SK-N-MC (cell line): ENCODE measurements at regions not wholly inside any gene's neighbourhood (a gene's known extent, or its start where the extent isn't known, plus 50 kb on each side); places are given as distances from the start of the nearest gene placed in this dataset.
"Not testable (repeated sequence)": the region's sequence is repeated elsewhere in the genome, so short reads cannot be mapped to it uniquely, and the experiment has no call there.

Source experiments
- DNase-seq: peaks from one replicate; pipeline ENCODE4 v3.0.0-alpha.2; 2011; ENCODE audit warnings: low read depth, low spot score
- H3K27ac ChIP-seq: fragments of 200-600 bp; sonication (generic); 2 replicates; pipeline ENCODE4 v1.5.1; 2016; ENCODE audit warnings: mixed run types
- H3K36me3 ChIP-seq: fragments of 200-600 bp; sonication (generic); 2 replicates; pipeline ENCODE4 v1.6.1; 2017; ENCODE audit warnings: antibody characterized with exemption, low read length, mixed read lengths; ENCODE audit not compliant: insufficient read depth
- H3K4me3 ChIP-seq: fragments of 200-600 bp; sonication (generic); 2 replicates; pipeline ENCODE4 v1.5.1; 2016
- H3K9ac ChIP-seq: fragments of 200-600 bp; sonication (generic); 2 replicates; pipeline ENCODE4 v1.8.0; 2017; ENCODE audit warnings: mixed run types, mixed read lengths; ENCODE audit not compliant: insufficient read length
- H3K9me3 ChIP-seq: fragments of 200-600 bp; sonication (generic); 2 replicates; pipeline ENCODE4 v1.6.1; 2017; ENCODE audit warnings: low read depth, mild to moderate bottlenecking, antibody characterized with exemption, low read length, moderate library complexity, mixed read lengths
- EZH2 ChIP-seq: fragments of 200-600 bp; sonication (generic); IDR thresholded peaks from one replicate; pipeline ENCODE4 v1.6.1; 2017; ENCODE audit warnings: antibody characterized with exemption
- FOXP2 ChIP-seq: optimal IDR thresholded peaks from 2 replicates; pipeline ENCODE3; 2011; ENCODE audit warnings: mild to moderate bottlenecking, moderate library complexity; ENCODE audit not compliant: insufficient read depth; ENCODE audit errors: extremely low read length, control extremely low read depth
- POLR2AphosphoS5 ChIP-seq: IDR thresholded peaks from 2 replicates; pipeline ENCODE4 v1.6.1; 2012; ENCODE audit warnings: mild to moderate bottlenecking, low read depth, low read length, borderline replicate concordance

GRCh38 chr1:5678759-5679158, 313.5 kb downstream of the NPHP4 start:
- no peaks in the 10 kb centered on the region for H3K36me3 ChIP-seq
- no peak for TF ChIP-seq FOXP2
- no peak for TF ChIP-seq EZH2
- TF ChIP-seq POLR2AphosphoS5 = no peak

GRCh38 chr1:5672355-5672754, 319.9 kb downstream of the NPHP4 start:
- H3K9ac ChIP-seq, H3K36me3 ChIP-seq, H3K27ac ChIP-seq, H3K4me3 ChIP-seq, DNase-seq, H3K9me3 ChIP-seq: not testable (repeated sequence)

More at GRCh38 chr1:5678759-5679158, 313.5 kb downstream of the NPHP4 start:
- Histone ChIP-seq H3K4me3 (no peak overlapping the region), H3K9me3 (no peaks in the 10 kb centered on the region), H3K9ac (no peak overlapping the region), H3K27ac (no peak overlapping the region)
- DNase-seq = no peak

- H3K27ac ChIP-seq = no peak overlapping the region
- no peaks in the 10 kb centered on the region for H3K9me3 ChIP-seq
- no peaks in the 10 kb centered on the region for H3K36me3 ChIP-seq
- no peak overlapping the region for H3K9ac ChIP-seq
- TF ChIP-seq FOXP2 (no peak), EZH2 (no peak), POLR2AphosphoS5 (no peak)
- no peak for DNase-seq
- H3K4me3 ChIP-seq = no peak overlapping the region
Observed at GRCh38 chr1:5670590-5671350, 321.5 kb downstream of the NPHP4 start.

- no peaks in the 10 kb centered on the region for H3K36me3 ChIP-seq
- no peak for DNase-seq
- no peak overlapping the region for H3K9ac ChIP-seq
- no peak overlapping the region for H3K4me3 ChIP-seq
- H3K27ac ChIP-seq = no peak overlapping the region
- no peaks in the 10 kb centered on the region for H3K9me3 ChIP-seq
- TF ChIP-seq FOXP2 = no peak
- no peak for TF ChIP-seq POLR2AphosphoS5
- no peak for TF ChIP-seq EZH2
Observed at GRCh38 chr1:5667513-5668325, 324.5 kb downstream of the NPHP4 start.

- H3K9ac ChIP-seq = no peak overlapping the region
- no peak for TF ChIP-seq EZH2
- TF ChIP-seq POLR2AphosphoS5 = no peak
- no peak for TF ChIP-seq FOXP2
Observed at GRCh38 chr1:5664906-5665875, 327.0 kb downstream of the NPHP4 start.

GRCh38 chr1:5664081-5664768, 328.0 kb downstream of the NPHP4 start:
- TF ChIP-seq EZH2 (no peak), POLR2AphosphoS5 (no peak), FOXP2 (no peak)

More at GRCh38 chr1:5664906-5665875, 327.0 kb downstream of the NPHP4 start:
- H3K36me3 ChIP-seq = no peaks in the 10 kb centered on the region
- H3K27ac ChIP-seq = no peak overlapping the region
- H3K9me3 ChIP-seq = no peaks in the 10 kb centered on the region
- no peak overlapping the region for H3K4me3 ChIP-seq
- no peak for DNase-seq

GRCh38 chr1:5662744-5663126, 329.5 kb downstream of the NPHP4 start:
- Histone ChIP-seq H3K27ac (no peak overlapping the region), H3K9ac (no peak overlapping the region), H3K9me3 (no peaks in the 10 kb centered on the region), H3K36me3 (no peaks in the 10 kb centered on the region), H3K4me3 (no peak overlapping the region)
- TF ChIP-seq EZH2 (no peak), FOXP2 (no peak), POLR2AphosphoS5 (no peak)
- no peak for DNase-seq

More at GRCh38 chr1:5664081-5664768, 328.0 kb downstream of the NPHP4 start:
- no peak for DNase-seq
- Histone ChIP-seq H3K9ac (no peak overlapping the region), H3K36me3 (no peaks in the 10 kb centered on the region), H3K27ac (no peak overlapping the region), H3K4me3 (no peak overlapping the region), H3K9me3 (no peaks in the 10 kb centered on the region)
